ENCODE measurements at regions not wholly inside any gene's neighbourhood (a gene's known extent, or its start where the extent isn't known, plus 50 kb on each side); places are given as distances from the start of the nearest gene placed in this dataset.
"Not testable (repeated sequence)": the region's sequence is repeated elsewhere in the genome, so short reads cannot be mapped to it uniquely, and the experiment has no call there.

DNA sequence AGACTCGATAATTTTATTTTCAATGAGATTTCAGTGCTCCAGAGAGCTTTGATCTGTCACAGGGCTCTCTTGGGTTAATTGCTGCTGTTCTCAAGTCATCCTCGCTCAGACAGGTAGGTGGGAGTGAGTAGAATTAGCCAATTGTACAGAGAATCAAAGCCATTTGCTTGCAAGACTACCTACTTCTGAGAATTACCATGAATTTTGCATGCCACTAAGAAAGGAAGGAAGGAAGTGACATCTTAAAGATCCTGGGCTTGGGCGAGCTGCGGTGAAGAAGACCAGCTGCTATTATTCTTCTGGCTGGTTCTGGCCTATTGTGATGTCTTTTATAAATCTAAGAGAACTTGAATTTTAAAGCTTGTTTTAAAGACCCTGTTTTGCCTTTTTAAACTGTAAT lies 154.1 kb upstream of the LPP start:
- DNase-seq (ENCODE audit: low read depth in 2 of 2), result peak in 1 of 2 donors; percentile 13

DNA sequence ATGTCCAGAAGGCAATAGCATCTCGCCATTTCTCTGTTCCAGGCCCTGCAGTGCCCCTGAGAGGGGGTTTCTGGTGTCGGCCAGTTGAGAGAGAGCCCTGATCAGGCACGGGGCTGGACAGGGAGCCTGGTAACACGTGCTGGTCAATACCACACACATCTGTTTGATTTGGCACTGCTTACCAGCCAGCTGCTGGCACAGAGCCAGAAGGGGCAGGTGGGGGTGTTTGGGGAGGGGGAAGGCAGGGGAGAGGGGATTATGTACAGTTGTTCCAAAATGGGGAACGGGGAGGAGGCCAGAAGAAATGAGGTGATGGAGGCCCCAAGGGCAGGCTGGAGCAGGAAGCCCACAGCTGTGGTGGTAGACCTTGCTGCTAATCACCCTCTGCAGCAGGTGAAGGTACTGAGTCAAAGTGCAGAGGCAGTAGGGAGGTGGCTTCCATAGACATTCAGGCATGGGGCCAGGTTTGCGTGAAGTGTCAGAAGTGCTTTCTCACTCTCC lies 153.5 kb upstream of the LPP start:
- DNase-seq (ENCODE audit: low read depth in 2 of 2), result no peak

DNA sequence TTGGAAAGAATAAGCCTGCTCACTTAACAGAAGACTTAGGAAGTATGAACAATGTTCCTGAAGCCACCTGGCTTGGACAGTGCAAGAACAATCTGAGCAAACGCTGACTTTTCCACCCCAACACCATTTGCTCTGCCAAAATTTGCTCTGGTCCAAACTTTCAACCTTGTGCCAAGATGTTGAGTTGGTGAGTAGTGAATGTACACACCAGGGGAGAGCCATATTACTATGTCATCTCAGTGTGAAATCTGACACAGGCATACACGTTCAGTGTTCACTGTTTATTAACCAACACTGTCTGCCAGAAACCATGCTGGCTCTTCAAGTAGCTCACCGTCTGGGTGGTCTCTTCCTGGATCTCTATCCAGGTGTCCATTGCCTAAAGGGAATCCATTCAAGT lies 152.9 kb upstream of the LPP start:
- DNase-seq (ENCODE audit: low read depth in 2 of 2), result no peak

DNA sequence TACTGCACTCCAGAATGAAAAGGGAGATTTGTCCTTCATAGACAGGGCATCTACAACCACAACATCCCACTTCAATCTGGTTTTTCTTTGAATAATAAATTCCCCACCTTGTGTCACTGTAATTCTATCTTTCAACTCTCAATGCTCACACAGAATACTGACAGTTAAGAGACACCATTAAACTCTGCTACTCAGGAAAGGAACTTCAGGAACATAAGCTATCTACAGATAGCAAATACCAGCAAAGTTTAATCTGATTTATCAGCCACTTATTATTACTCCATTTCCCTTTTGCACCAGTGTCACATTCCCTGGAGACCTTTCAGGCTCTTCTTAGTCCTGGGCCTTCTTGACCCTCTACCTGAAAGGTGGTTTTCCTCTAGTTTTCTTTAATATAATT lies 152.0 kb upstream of the LPP start:
- no peak for DNase-seq (ENCODE audit: low read depth in 2 of 2)

DNA sequence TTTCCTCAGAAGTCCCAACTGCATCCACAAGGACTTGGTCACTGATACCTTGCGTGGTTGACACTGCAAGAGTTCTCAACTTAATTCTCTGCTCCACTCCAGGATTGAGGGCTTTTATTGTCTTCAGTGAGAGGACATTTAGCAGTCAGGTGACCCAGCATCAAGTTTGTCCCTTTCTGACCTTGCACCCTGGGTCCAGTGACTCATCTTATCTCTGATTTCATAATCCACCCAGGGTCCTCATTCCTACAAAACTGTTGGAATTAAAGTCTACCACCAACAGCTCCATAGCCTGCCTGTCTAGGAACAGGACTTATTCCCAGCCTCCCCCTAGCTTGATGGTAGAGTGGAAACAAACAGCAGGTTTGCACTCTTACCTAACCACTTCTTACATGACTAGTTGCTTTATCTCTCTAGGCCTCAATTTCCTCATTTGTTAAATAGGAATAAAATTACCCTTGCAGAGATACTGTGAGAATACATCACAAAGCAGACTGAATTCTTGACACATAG lies 151.3 kb upstream of the LPP start:
- DNase-seq (ENCODE audit: low read depth in 2 of 2), result no peak

DNA sequence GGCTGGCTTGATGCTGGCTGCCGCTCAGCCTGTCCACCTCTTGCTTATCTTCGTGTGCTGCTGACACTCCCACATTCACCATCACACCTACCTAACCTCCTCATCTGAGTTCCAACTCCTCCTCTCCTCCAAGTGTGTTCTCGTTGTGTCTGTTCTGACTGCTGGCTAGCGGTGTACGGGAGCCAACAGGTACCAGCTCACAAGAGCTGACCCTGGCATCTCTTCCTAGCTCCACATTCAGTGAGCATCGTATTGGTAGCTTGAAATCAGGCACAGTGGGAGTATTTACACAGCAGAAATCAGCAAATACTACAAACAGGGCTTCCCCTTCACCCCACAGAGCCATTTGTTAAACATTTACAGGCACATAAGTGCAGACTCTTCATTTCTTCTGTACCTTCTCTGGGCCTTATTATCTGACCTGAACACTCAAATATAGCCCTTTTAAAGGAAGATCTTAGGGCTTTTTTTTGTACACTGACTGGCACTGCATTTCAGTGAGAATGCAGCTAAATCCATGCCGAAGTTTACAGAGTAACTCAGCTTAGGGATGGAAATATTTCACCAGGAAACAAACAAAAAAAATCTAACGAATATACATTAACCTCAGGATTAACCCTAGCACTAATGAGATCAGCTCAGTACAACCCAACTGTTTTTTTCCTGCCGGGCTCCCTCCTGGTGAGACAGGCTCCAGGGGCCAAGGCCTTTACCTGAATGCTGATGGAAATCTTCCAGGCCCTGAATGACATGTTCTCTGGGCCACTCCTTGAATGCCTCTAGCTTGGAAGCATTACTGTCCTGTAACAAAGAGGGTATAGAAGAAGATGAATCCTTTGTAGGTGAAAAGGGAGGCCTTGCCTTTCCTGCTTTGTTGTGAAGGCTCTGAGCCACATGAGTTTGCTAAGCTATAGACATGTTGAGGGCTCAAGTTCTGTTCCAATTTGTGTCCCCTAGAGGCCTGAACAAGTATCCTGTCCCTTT lies 150.5 kb upstream of the LPP start:
- DNase-seq (ENCODE audit: low read depth in 2 of 2), result no peak

DNA sequence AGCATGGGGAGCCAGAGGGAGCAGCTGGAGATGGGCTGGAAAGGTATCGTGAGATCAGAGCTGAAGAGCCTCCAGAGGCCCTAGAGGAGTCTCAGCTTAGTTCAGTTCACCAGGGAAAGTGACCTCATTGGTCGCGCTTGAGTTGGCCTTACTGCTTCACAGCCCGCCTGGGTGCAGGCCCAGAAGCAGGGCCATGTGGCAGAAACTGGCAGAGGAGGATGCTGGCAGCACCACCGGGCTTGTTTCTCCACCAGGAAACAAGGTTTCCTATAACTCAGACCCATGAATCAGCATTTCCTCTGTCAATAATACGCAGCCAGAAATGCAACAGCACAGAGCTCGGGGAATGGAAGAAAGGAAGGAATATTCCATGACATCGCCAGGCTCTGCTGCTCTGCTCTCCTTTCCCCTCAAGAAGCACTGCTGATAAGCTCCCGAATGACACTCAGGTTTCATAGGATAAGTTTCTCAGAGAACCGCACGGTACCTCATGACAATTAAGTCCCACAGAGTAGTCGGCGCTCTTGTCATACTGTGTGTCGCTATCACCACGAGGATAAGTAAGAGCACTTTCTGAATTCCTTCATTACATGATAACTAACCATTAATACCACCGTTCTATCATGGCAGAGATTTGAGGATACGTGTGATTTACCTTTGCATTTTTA lies 147.1 kb upstream of the LPP start:
- no peak for DNase-seq (ENCODE audit: low read depth in 2 of 2)

DNA sequence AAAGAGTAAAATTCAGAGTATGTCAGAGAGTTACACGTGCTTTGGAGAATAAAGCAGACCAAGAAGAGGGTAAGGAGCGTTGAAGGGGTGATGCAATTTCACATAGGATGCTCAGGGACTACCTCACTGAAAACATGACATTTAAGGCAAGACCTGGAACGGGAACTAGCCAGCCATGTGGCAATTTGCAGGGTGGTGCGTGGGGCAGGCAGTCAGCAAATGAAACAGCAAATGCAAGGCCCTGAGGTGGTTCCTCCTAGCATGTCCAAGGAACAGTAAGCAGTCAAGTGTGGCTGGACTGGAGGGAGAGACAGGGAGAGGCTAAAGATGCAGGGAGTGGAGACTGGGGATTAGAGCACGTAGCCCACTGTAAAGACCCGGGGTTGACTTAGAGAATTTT lies 146.1 kb upstream of the LPP start:
- no peak for DNase-seq (ENCODE audit: low read depth in 2 of 2)

DNA sequence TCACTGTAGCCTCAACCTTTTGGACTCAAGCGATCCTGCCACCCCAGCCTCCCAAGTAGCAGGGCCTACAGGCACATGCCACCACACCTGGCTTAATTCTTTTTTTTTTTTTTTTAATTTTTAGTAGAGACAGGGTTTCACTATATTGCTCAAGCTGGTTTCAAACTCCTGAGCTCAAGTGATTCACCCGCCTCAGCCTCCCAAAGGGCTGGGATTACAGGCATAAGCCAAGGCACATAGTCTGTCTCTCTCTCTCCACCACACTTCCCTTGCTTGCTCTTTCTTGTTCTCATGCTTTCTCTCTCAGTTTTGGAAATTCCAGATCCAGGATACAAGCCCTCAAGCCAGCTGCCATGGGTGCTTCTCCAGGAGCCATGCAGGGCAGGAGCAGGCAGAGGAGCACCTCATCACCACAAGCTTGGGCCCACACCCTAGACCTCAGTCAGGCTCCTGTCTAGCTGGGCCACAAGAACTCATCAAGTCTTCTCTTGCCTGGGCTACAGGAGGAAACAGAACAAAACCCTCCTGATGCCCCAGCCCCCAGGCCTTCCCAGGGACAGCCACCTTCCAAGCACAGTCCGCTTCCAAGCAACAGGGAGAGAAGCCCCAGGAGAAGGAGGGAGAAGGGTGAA lies 145.3 kb upstream of the LPP start:
- no peak for DNase-seq (ENCODE audit: low read depth in 2 of 2)

DNA sequence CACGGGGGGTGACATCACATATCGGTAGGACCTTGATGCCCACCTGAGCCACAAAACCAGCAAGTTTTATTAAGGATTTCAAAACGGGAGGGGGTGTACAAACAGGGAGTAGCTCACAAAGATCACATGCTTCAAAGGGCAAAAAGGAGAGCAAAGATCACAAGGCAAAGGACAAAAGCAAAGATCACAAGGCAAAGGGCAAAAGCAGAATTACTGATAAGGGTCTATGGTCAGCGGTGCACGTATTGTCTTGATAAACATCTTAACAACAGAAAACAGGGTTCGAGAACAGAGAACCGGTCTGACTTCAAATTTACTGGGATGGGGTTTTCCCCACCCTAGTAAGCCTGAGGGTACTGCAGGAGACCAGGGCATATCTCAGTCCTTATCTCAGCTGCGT lies 143.5 kb upstream of the LPP start:
- DNase-seq (ENCODE audit: low read depth in 2 of 2), result no peak

DNA sequence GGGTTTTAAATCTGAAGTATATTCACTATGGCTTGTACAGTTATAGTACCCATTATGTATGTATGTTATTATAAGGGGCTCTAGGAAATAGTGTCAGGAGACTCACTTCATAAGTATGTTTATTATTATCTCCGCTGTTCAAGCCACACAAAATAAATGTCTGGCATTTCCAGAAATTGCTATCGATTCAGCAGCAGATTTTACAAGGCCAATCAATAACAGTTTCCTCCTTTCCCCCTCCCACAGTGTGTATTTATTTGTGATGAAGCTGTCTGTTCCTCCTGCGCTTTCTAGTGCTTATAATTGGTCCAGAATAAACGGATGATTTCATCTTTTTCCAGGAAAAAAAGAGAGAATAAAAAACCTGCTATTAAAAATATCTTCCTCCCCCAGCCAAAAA lies 134.2 kb upstream of the LPP start:
- no peak for DNase-seq (ENCODE audit: low read depth in 2 of 2)

DNA sequence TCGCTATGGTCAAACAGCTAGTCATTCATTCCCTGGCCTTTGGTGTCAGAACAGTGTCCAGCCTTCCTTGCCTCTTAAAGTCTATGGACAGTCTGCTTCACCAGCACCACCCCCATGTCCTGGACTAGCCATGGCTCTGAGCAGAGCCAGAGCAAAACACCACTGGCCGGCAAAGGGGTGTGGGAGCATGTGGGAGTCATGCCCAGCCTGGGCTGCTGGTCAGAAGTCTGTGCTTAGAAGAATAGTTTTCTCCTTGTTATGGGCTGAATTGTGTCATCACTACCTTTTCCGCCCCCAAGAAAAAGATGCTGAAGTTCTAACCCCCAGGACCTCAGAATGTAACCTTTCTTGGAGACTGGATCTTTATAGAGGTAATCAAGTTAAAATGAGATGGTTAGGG lies 132.9 kb upstream of the LPP start:
- DNase-seq (ENCODE audit: low read depth in 2 of 2), result no peak

DNA sequence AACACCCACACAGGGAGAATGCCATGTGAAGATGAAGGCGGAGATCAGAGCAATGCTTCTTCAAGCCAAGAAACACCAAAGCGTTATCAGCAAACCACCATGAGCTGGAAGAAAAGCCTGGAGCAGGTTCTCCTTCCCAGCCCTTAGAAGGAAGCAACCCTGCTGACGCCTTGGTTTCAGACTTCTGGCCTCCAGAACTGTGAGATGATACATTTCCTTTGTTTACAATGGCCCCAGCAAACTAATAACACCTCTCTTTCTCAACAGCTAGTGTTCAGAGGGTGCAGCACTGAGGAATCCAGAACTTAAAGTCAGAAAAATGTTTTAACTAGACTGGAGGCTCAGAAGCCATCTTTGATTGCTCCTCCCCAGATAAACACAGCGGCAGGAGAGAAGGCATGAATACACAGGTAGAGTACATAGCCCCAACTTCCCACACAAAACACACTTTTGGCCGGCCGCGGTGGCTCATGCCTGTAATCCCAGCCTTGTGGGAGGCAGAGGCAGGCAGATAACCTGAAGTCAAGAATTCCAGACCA lies 132.4 kb upstream of the LPP start:
- no peak for DNase-seq (ENCODE audit: low read depth in 2 of 2)

DNA sequence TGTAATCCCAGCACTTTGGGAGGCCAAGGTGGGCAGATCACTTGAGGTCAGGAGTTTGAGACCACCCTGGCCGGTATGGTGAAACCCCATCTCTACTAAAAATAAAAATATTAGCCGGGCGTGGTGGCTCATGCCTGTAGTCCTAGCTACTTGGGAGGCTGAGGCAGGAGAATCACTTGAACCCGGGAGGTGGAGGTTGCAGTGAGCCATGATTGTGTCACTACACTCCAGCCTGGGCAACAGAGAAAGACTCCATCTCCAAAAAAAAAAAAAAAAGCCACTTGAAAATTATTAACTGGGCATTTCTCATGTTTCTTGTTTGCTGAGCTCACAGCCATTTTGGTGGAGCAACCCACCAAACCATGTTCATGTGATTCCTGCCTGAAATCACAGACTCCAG lies 131.1 kb upstream of the LPP start:
- not testable (repeated sequence) for DNase-seq (ENCODE audit: low read depth in 2 of 2)

DNA sequence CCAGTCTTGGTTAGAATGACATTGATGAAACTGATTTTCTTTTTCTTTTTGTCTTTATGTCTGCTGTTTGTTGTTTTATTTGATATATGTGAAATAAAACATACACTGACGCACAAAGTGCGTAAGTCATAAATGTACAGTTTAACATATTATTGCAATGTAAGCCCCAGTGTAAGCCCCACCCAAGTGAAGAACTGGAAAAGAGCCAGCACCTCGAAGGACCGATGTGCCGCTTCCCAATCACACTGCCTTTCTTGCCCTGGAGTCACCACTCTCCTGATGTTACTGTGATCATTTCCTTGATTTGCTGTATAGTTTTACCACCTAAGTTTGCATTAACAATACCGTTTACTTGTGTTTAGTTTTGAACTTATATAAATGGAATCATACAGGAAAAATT lies 128.4 kb upstream of the LPP start:
- no peak for DNase-seq (ENCODE audit: low read depth in 2 of 2)

DNA sequence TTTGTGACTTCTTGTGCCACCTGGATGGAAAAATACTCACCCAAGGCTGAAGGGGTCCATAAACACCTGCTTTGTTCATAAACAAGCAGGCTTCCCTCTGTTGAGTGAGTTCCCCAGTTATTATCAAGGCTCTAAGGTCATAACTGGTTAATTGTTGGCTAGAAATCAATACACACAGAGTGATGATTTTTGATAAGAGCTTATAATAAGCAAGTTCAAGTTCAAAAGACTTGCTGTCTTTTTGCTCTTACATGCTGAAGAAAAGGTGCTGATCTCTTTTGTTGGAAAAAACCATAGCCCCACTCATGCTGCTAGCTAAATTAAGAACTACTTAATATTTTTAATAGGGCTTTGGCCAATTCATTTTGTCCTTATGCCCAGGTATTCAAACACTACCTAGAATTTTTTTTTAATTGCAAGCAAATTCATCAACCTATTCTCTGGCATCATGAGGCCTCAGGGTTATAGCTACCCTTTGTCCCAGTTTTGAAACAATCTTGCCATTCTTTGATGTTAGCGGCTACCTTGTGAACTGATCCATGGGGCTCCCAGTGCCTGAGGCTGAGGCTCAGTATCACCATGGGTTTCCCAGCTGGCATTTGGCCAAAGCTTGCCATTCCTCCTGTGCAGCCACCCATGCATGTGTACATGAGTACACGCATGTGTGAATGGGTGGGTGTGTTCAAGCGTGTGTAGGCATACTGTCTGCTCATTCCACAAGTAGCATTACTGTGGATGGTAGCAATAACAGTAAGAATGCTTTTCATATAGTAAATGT lies 127.6 kb upstream of the LPP start:
- no peak for DNase-seq (ENCODE audit: low read depth in 2 of 2)

DNA sequence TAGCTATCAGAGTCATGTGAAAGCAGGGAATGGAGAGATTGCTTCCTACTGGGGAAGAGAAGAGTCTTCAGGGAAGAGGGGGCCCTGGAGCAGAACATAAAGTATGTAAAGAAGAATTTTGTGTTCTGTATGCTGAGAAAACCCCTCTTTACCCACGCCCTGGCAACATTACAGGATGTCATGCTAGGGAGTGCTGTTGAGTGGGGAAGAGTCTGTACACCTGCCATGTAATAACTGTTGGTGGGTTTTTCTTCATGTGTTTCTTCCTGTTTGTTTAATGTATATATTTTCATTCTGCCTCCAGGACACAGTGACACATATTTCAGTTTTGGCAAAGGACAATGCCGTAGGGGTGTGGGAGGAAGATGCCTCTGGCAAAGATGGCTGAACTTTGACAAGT lies 122.8 kb upstream of the LPP start:
- DNase-seq (ENCODE audit: low read depth in 2 of 2), result no peak

DNA sequence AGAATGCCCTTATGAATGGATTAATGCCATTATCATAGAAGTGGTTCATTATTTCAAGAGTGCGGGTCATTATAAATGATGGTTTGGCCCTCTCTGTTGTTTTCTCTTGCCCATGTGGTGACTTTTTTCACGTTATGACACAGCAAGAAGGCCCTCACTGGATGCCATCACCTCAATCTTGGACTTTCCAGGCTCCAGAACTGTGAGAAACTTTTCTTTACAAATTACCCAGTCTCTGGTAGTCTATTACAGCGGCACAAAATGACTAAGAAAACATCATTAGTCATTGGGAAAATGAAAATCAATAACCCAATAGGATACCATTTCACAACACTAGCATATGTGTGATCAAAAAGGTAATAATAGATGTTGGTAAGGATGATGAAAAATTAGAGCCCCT lies 119.0 kb upstream of the LPP start:
- DNase-seq (ENCODE audit: low read depth in 2 of 2), result no peak

DNA sequence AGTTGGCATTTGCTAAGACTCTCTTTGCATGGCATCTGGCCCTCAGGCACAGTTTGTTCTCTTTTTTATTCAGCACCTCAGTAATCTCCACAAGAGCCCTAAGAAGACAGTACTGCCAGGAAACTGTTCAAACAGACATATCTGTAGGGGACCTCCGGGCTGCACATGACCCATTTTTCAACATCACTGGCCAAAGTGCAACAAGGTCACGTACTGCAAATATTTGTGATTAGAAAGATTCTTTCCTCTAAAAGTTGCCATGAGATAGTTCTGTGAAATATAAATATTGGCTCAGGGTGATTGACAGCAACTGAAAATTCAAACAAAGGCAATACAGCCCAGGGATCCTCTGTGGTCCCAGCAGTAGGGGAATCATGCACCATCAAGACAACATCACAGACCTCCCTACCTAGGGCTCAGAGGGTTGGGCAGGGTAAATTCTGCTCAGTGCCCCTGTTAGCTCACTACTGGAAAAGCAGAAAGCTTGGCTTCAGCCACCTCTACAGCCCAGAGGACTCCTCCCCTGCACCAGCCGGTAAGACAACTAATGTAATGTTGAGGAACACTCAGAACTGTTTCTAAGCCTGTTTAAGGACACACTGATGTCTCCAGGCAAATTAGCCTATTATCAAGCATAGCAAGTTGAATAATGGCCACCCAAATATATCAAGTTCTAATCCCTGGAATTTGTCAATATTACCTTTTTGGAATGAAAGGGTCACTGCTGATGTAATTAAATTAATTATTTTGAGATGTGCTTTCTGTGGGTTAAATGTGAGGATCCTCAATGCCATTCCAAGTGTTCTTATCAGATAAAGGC lies 117.4 kb upstream of the LPP start:
- no peak for DNase-seq (ENCODE audit: low read depth in 2 of 2)

DNA sequence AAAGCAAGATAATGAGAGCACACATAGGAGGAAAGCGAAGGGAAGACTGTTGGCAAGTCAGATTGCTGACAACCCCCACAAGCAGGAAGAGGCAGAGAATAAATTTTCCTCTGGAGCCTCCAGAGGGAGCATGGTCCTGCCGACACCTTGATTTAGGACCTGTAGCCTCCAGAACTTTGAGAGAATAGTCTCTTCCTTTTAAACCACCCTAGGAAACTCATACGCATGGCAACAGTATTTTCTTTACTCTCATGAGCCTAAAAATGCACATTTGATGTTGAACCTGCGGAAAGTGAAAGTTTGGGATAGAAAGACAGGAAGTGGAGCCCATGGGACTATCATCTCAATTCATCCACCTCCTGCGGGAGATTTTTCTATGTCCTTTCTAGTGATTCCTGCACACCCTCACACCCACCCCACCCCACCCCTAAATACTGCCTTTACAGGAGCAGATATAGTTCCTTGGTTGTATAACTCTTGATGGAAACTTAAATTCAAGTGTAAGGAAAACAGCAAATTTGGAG lies 116.7 kb upstream of the LPP start:
- DNase-seq (ENCODE audit: low read depth in 2 of 2), result no peak

Measured in stimulated activated CD8-positive, alpha-beta memory T cell treated with anti-CD3 and anti-CD28 coated beads, Interleukin-15, amount 100 ng/mL, for 48 hours (primary cell).